Keratinocyte (primary cell): ENCODE measurements at regions not wholly inside any gene's neighbourhood (a gene's known extent, or its start where the extent isn't known, plus 50 kb on each side); places are given as distances from the start of the nearest gene placed in this dataset.
A peak's percentile ranks its signal among the peaks of the same experiment; 100 is the strongest.

Experiments used
- DNase-seq: peaks from one replicate; pipeline ENCODE4 v3.0.0-alpha.2; 2011; ENCODE audit warnings: low read depth, missing footprints, low spot score
- FAIRE-seq: peaks from 2 replicates; lab custom pipeline; 2011; peaks lifted over from hg19 to GRCh38; lab: Jason Lieb, UNC
- H2AFZ ChIP-seq: 2 replicates; pipeline ENCODE4 v1.6.0; 2012; ENCODE audit warnings: low read length, control low read depth, inconsistent platforms; ENCODE audit not compliant: control insufficient read depth
- H3K27ac ChIP-seq: 2 replicates; pipeline ENCODE4 v1.5.1; 2011; ENCODE audit warnings: low read length; ENCODE audit not compliant: control insufficient read depth, insufficient read depth
- H3K27me3 ChIP-seq: 3 replicates; pipeline ENCODE4 v1.6.0; 2011; ENCODE audit warnings: low read length; ENCODE audit not compliant: control insufficient read depth, insufficient read depth; ENCODE audit errors: extremely low read depth
- H3K36me3 ChIP-seq, 2 experiments: 2 replicates in 1 of 2; 3 replicates in 1 of 2; pipeline ENCODE4 v1.5.1; 2011; ENCODE audit warnings: low read length in 2 of 2, mild to moderate bottlenecking in 1 of 2; ENCODE audit not compliant: control insufficient read depth in 2 of 2, insufficient read depth in 2 of 2; ENCODE audit errors: extremely low read depth in 1 of 2
- H3K4me1 ChIP-seq: 3 replicates; pipeline ENCODE4 v1.5.1; 2011; ENCODE audit warnings: low read length; ENCODE audit not compliant: control insufficient read depth, insufficient read depth; ENCODE audit errors: extremely low read depth
- H3K4me2 ChIP-seq: 3 replicates; pipeline ENCODE4 v1.6.0; 2011; ENCODE audit warnings: low read depth, low read length; ENCODE audit not compliant: control insufficient read depth, insufficient read depth; ENCODE audit errors: extremely low read depth
- H3K4me3 ChIP-seq, 3 experiments: fragments of 200-600 bp in 1 of 3; sonication (generic) in 1 of 3; 2 replicates in 2 of 3; 3 replicates in 1 of 3; pipeline ENCODE4 v1.5.1; 2011 to 2016; ENCODE audit warnings: low read length in 3 of 3, mild to moderate bottlenecking in 3 of 3, control low read depth in 2 of 3, inconsistent platforms in 1 of 3, low read depth in 1 of 3, mixed read lengths in 1 of 3, mixed run types in 1 of 3, moderate library complexity in 1 of 3; ENCODE audit not compliant: control insufficient read depth in 2 of 3, insufficient read depth in 2 of 3; ENCODE audit errors: extremely low read depth in 1 of 3
- H3K79me2 ChIP-seq: 2 replicates; pipeline ENCODE4 v1.6.0; 2012; ENCODE audit warnings: low read length; ENCODE audit not compliant: control insufficient read depth, insufficient read depth
- H3K9ac ChIP-seq: 3 replicates; pipeline ENCODE4 v1.6.0; 2011; ENCODE audit warnings: low read length; ENCODE audit not compliant: control insufficient read depth, insufficient read depth; ENCODE audit errors: extremely low read depth
- H3K9me1 ChIP-seq: 3 replicates; pipeline ENCODE4 v1.6.0; 2011; ENCODE audit warnings: low read length; ENCODE audit not compliant: control insufficient read depth, insufficient read depth; ENCODE audit errors: extremely low read depth
- H3K9me3 ChIP-seq: 2 replicates; pipeline ENCODE4 v1.5.1; 2012; ENCODE audit warnings: low read depth, low read length; ENCODE audit not compliant: control insufficient read depth
- H4K20me1 ChIP-seq: 3 replicates; pipeline ENCODE4 v1.6.0; 2011; ENCODE audit warnings: low read length; ENCODE audit not compliant: control insufficient read depth, insufficient read depth; ENCODE audit errors: extremely low read depth
- EZH2 ChIP-seq: IDR thresholded peaks from one replicate; pipeline ENCODE4 v1.6.1; 2012; ENCODE audit warnings: inconsistent platforms, mild to moderate bottlenecking, low read length, moderate library complexity
- dilution Hi-C: fragments of 300-500 bp; cut with MboI; formaldehyde crosslinking; loops from one replicate; pipeline ENCODE4 v1.7.0; 2020; ENCODE audit warnings: low sequenced_read_pairs; ENCODE audit not compliant: extremely low pct_ligation_motif_present
- TF ChIP-seq, protein P1 (sequence below), 3 experiments: IDR thresholded peaks in 1 of 3; conservative IDR thresholded peaks in 1 of 3; optimal IDR thresholded peaks in 1 of 3; 2 replicates in 2 of 3; 3 replicates in 1 of 3; pipeline versions ENCODE3 to v1.5.1; 2011; ENCODE audit warnings: low read length in 3 of 3, mild to moderate bottlenecking in 3 of 3, moderate library complexity in 2 of 3, control low read depth in 1 of 3, inconsistent platforms in 1 of 3; ENCODE audit not compliant: insufficient read depth in 2 of 3; ENCODE audit errors: extremely low read depth in 1 of 3

DNA sequence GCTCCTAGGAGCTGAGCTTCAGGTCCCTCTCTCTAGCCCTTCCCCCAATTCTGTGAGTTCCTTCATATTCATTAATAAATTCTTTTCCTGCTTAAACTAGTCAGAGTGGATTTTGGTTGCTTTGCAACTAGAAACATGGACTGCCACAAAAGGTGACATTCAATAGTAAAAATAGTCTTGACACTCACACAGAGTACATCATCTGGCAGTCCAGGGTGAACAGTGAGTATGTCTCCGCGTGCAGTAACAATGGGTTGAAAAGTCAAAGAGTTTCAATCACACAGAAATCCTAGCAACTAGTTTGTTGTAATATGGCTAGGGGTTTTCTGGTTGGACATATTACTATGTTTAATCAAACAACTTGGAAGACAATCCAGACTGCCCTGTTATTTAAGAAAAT is 168.8 kb upstream of the TBX20 start:
- Histone ChIP-seq H3K4me1 (no peaks in the 10 kb centered on the region), H2AFZ (no peak overlapping the region), H4K20me1 (no peaks in the 10 kb centered on the region), H3K9ac (no peak overlapping the region), H3K4me2 (no peak overlapping the region), H3K27me3 (peaks cover 2% of the 10 kb centered on the region), H3K36me3 (no peaks in the 10 kb centered on the region), H3K79me2 (no peaks in the 10 kb centered on the region), H3K4me3 (no peak overlapping the region), H3K9me3 (no peaks in the 10 kb centered on the region), H3K9me1 (no peaks in the 10 kb centered on the region), H3K27ac (no peak overlapping the region)
- DNase-seq (no peak), FAIRE-seq (no peak)
- TF ChIP-seq, protein P1, sequence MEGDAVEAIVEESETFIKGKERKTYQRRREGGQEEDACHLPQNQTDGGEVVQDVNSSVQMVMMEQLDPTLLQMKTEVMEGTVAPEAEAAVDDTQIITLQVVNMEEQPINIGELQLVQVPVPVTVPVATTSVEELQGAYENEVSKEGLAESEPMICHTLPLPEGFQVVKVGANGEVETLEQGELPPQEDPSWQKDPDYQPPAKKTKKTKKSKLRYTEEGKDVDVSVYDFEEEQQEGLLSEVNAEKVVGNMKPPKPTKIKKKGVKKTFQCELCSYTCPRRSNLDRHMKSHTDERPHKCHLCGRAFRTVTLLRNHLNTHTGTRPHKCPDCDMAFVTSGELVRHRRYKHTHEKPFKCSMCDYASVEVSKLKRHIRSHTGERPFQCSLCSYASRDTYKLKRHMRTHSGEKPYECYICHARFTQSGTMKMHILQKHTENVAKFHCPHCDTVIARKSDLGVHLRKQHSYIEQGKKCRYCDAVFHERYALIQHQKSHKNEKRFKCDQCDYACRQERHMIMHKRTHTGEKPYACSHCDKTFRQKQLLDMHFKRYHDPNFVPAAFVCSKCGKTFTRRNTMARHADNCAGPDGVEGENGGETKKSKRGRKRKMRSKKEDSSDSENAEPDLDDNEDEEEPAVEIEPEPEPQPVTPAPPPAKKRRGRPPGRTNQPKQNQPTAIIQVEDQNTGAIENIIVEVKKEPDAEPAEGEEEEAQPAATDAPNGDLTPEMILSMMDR (optimal IDR thresholded peaks at IDR 0.05 in 1 of 3, IDR thresholded peaks at IDR 0.05 in 1 of 3, conservative IDR thresholded peaks at IDR 0.05 in 1 of 3; ENCODE audit: extremely low read depth in 1 of 3, insufficient read depth in 2 of 3, low read length in 3 of 3), result no peak
- no peak for TF ChIP-seq EZH2
- dilution Hi-C loops, result no loop called here

DNA sequence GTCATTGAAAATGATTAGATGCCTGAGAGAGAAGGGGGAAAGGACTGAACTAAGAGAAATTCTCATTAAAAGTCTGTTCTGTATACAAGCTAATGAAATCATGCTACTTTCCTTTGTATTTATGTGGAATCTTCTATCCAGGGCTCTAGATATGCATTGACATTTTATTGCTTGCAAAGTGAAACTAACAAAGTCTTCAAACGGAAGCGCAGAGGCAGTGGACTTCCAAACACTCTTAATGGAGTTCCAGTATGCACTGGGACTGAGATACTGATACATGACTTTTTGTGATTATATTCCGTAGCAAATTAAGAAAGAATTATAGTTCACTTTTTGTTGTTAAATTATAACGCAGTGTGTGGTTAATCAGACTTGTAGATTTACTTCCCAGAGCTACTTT is 166.8 kb upstream of the TBX20 start:
- Histone ChIP-seq H3K36me3 (no peaks in the 10 kb centered on the region), H3K4me1 (no peaks in the 10 kb centered on the region), H4K20me1 (no peaks in the 10 kb centered on the region), H3K9ac (no peak overlapping the region), H3K27me3 (peaks cover 3% of the 10 kb centered on the region), H3K4me3 (no peak overlapping the region), H3K9me1 (no peaks in the 10 kb centered on the region), H3K9me3 (no peaks in the 10 kb centered on the region), H3K27ac (no peak overlapping the region), H2AFZ (no peak overlapping the region), H3K79me2 (no peaks in the 10 kb centered on the region), H3K4me2 (peak overlapping the region; percentile 13)
- DNase-seq, result no peak
- FAIRE-seq, result no peak
- TF ChIP-seq, protein P1 (optimal IDR thresholded peaks at IDR 0.05 in 1 of 3, IDR thresholded peaks at IDR 0.05 in 1 of 3, conservative IDR thresholded peaks at IDR 0.05 in 1 of 3; ENCODE audit: extremely low read depth in 1 of 3, insufficient read depth in 2 of 3, low read length in 3 of 3), result no peak
- no peak for TF ChIP-seq EZH2
- dilution Hi-C loops, result no loop called here
